HEK293 (cell line): ENCODE measurements at regions not wholly inside any gene's neighbourhood (a gene's known extent, or its start where the extent isn't known, plus 50 kb on each side); places are given as distances from the start of the nearest gene placed in this dataset.

ENCODE experiments used
- GLI4 ChIP-seq: fragments of 450-650 bp; formaldehyde crosslinking; IDR thresholded peaks from 2 replicates; pipeline ENCODE4 v1.5.1; 2016; ENCODE audit warnings: missing biosample characterization, missing genetic modification characterization
- SP2 ChIP-seq: fragments of 450-650 bp; formaldehyde crosslinking; IDR thresholded peaks from 2 replicates; pipeline ENCODE4 v1.5.1; 2016; ENCODE audit warnings: missing biosample characterization, missing genetic modification characterization
- ZNF707 ChIP-seq: fragments of 450-650 bp; formaldehyde crosslinking; IDR thresholded peaks from 2 replicates; pipeline ENCODE4 v1.5.1; 2016; ENCODE audit warnings: missing biosample characterization, missing genetic modification characterization
- TF ChIP-seq, protein P1 (sequence below): fragments of 450-650 bp; formaldehyde crosslinking; IDR thresholded peaks from 2 replicates; pipeline ENCODE4 v1.5.1; 2016; ENCODE audit warnings: missing biosample characterization, missing genetic modification characterization

DNA sequence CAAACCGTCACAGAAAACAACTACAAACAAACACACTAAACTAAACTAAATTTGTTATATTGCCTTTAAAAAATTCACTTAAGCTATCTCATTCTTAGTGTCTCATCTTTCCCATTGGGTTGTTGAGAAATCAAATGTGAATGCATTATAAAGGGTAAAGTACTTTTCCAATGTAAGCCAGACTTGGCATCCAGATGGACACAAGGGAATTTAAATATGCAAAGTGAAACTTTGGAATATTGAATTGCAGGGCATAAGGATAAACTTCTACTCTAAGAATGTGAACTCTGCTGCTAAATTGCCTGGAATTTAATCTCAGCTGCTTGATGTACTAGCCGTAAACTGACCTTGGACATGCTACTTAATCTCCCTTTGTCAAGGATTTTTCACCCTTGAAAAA lies 1554.6 kb downstream of the CDH8 start:
- TF ChIP-seq ZNF707 (tag by site-specific recombination) = no peak
- TF ChIP-seq SP2 (tag by site-specific recombination) = no peak
- no peak for TF ChIP-seq GLI4 (tag by site-specific recombination)
- TF ChIP-seq, protein P1, sequence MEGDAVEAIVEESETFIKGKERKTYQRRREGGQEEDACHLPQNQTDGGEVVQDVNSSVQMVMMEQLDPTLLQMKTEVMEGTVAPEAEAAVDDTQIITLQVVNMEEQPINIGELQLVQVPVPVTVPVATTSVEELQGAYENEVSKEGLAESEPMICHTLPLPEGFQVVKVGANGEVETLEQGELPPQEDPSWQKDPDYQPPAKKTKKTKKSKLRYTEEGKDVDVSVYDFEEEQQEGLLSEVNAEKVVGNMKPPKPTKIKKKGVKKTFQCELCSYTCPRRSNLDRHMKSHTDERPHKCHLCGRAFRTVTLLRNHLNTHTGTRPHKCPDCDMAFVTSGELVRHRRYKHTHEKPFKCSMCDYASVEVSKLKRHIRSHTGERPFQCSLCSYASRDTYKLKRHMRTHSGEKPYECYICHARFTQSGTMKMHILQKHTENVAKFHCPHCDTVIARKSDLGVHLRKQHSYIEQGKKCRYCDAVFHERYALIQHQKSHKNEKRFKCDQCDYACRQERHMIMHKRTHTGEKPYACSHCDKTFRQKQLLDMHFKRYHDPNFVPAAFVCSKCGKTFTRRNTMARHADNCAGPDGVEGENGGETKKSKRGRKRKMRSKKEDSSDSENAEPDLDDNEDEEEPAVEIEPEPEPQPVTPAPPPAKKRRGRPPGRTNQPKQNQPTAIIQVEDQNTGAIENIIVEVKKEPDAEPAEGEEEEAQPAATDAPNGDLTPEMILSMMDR = no peak
